ENCODE measurements at regions not wholly inside any gene's neighbourhood (a gene's known extent, or its start where the extent isn't known, plus 50 kb on each side); places are given as distances from the start of the nearest gene placed in this dataset.

GRCh38 chr15:36208868-36209582, 370.4 kb upstream of the CDIN1 start:
- no peak for DNase-seq

DNA sequence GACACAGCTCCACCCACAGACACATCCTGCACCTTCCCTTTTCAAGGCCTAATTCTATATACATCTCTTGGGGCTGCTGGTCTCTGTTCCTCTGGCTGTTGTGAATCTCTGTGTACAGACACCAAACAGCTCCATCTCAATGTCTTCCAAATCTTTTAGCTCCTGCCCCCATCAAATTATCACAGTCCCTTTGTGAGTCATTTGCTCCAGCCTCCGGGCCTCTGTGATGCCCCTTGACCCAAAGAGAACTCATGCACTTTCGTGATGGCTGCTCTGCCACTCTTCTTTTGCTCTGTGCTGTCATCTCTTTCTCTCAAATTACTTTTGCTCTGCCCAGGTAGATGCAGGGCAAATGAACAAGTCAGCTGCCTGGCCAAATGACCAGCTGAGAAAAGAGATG, 369.0 kb upstream of the CDIN1 start:
- no peak for DNase-seq

GRCh38 chr15:36218322-36218721, 361.1 kb upstream of the CDIN1 start:
- DNase-seq: no peak

- no peak for DNase-seq
Measured at GRCh38 chr15:36218991-36219390, 360.4 kb upstream of the CDIN1 start.

GRCh38 chr15:36221992-36222391, 357.4 kb upstream of the CDIN1 start:
- DNase-seq: no peak

DNA sequence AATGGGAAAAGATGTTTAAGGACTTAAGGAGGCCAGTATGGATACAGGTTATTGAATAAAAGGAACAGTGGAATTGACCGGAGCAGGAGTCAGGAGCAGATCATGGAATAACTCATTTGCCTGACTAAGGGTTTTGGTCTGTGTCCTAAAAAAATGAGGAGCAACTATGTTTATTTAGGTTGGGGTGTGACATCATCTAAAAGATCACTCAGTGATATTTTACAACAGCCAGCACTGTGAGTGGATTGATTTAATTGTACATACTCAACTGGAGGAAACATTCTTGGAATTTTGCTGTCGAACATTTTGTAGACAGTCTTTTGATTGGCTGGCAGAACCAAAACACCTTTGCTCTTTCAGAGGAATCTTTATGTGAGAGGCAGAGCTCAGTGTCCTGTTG, 348.6 kb upstream of the CDIN1 start:
- DNase-seq: peak; percentile 1

- no peak for DNase-seq
Measured at GRCh38 chr15:36232491-36232890, 346.9 kb upstream of the CDIN1 start.

GRCh38 chr15:36234743-36235142, 344.7 kb upstream of the CDIN1 start:
- no peak for DNase-seq

- no peak for DNase-seq
Measured at GRCh38 chr15:36235173-36235572, 344.3 kb upstream of the CDIN1 start.

DNA sequence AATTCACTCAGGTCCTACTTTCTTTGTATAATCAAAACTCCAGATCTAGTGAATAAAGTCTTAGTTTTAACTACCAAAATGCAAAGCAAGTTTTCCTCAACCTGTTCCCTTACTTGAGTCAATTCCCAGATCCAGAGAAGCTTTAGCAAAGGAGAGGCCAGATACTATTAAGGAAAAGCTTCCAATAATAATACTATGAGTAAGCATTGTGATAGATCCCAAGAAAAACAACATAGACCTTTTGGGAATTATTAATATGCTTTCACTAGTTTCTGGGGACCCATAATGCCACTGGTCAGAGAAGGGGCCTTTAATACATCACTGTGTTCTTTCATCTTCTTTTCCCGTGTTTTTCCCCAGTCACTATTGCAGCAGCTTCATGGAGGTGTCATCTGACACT, 339.9 kb upstream of the CDIN1 start:
- DNase-seq: no peak

GRCh38 chr15:36251450-36251849, 328.0 kb upstream of the CDIN1 start:
- no peak for DNase-seq

GRCh38 chr15:36252146-36252711, 327.2 kb upstream of the CDIN1 start:
- DNase-seq: no peak

DNA sequence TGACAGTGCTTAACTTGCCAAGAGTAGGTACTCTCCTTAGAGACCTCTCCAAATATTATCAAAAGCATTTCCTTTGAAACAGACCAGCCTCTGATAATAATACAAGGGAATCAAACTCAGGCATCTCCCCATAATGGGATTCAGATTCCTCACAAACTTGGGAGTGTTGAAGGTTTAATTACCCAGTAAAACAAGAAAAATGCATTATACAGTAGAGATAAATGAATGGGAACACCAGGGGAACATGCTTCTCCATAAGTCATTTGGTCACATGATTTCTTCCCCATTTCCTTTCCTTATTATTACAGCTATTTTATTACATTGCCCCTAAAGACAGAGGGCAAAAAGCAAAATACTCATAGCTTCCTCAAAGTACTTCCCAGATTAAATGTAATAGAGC, 325.0 kb upstream of the CDIN1 start:
- no peak for DNase-seq

- no peak for DNase-seq
Measured at GRCh38 chr15:36256404-36256807, 323.0 kb upstream of the CDIN1 start.

DNA sequence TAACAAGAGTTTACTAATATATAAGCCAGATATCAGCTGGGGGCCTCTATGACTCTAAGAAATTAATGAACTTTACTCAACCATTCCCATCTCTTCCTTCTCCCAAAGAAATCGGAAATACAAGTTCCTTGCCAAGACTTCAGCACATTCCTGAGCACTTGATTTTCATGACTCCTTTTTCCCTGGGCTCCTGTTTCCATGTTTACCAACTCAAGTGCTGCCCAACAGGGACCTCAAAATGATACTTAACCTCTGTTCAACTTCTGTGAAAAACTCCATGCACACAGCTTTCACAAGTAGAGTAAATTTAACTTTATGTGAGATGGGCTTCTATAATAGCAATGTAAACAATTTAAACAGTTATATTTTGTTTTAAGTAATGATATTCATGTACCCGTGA, 315.8 kb upstream of the CDIN1 start:
- DNase-seq: no peak

DNA sequence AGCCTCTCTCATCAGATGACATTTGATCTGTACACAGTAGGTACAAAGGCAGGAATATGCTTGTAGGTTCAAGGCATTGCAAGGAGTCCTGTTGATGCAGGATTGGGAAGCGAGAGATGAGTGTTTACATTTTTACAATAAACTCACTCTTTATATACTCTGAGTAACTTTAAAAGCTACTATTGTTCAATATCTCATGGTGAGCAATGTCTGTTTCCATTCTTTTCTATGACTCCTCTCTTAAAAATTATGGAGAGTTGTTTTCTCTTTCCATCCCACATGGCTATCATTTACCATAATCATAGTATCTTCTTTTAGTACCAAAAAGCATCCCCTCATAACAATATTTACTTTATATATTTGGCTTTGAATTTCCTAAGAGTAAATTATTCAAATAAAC, 314.0 kb upstream of the CDIN1 start:
- DNase-seq: no peak

DNA sequence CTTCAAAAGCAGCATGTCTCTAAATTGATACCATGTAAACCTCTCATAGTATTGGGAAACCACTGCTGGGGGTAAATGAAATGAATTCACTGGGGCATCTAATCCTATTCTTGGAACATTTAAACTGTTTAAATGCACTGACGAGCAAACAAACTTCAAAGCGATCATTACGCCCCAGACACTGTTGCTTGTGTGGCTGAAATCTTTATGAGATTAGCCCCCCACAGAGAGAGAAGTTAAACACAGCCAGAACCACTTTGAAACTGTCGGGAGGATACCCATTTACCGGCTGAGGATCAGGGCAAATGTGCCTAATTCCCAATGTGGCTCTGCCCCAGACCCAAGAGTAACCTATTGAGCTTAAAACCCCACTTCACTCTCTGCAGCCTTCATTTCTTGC, 308.4 kb upstream of the CDIN1 start:
- DNase-seq: no peak

GRCh38 chr15:36275656-36276055, 303.8 kb upstream of the CDIN1 start:
- no peak for DNase-seq

- no peak for DNase-seq
Measured at GRCh38 chr15:36278219-36278618, 301.2 kb upstream of the CDIN1 start.

DNA sequence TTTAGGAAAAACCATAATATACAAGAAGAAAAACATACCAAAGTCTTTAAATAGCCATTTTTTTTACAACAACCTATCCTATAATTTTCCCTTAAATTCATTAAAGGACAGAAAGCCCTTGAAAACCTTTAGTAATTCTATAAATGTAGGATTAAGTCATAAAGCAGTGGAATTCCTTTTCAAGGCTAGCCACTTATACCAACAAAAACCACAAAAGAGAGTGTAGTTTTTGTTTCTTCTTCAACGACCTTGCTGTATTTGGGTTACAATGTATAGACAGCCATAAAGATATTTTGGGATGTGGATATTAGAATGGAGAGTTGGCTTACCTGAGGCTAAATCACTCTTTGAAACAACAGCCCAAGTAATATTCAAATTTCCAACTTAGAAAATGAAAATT, 296.6 kb upstream of the CDIN1 start:
- DNase-seq: no peak

- DNase-seq: no peak
Measured at GRCh38 chr15:36284911-36285310, 294.5 kb upstream of the CDIN1 start.

DNA sequence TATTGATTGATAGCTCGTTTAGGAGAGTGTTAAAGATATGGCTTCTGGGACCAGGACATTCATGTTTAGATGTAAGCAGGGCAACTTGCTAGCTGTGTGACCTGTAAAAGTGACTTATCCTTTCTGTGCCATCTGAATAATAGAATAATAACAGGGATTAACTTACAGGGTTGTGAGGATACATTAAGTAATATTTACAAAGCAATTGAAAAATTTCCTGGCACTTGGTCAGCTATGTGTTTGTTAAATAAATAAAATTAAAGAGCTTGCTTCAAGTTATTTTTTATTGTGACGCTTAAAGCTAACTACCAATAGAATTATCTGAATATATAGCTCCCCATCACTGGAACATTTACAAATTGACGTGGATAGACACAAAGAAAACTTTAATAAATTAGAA, 287.9 kb upstream of the CDIN1 start:
- no peak for DNase-seq

GRCh38 chr15:36294359-36294758, 285.1 kb upstream of the CDIN1 start:
- no peak for DNase-seq

GRCh38 chr15:36301947-36302346, 277.5 kb upstream of the CDIN1 start:
- no peak for DNase-seq

GRCh38 chr15:36313021-36313420, 266.4 kb upstream of the CDIN1 start:
- no peak for DNase-seq
